HG03139 (cell line): ENCODE measurements at regions not wholly inside any gene's neighbourhood (a gene's known extent, or its start where the extent isn't known, plus 50 kb on each side); places are given as distances from the start of the nearest gene placed in this dataset.

Source experiments
- ATAC-seq: cut with Tn5 transposase; IDR thresholded peaks from one replicate; pipeline ENCODE4 v1.9.1; 2021; ENCODE audit not compliant: unreplicated experiment

- ATAC-seq = no peak
Observed at GRCh38 chr3:30350901-30351300, 255.5 kb upstream of the TGFBR2 start.

GRCh38 chr3:30352410-30353318 is 253.7 kb upstream of the TGFBR2 start:
- ATAC-seq = no peak

GRCh38 chr3:30353711-30354467 is 252.5 kb upstream of the TGFBR2 start:
- ATAC-seq = peak; percentile 98

GRCh38 chr3:30354513-30354912 is 251.9 kb upstream of the TGFBR2 start:
- ATAC-seq = no peak

GRCh38 chr3:30354972-30355371 is 251.4 kb upstream of the TGFBR2 start:
- ATAC-seq = no peak

GRCh38 chr3:30355622-30356021 is 250.8 kb upstream of the TGFBR2 start:
- no peak for ATAC-seq

- ATAC-seq = no peak
Observed at GRCh38 chr3:30356866-30357753, 249.3 kb upstream of the TGFBR2 start.

- ATAC-seq = no peak
Observed at GRCh38 chr3:30357897-30358296, 248.5 kb upstream of the TGFBR2 start.

- ATAC-seq = no peak
Observed at GRCh38 chr3:30358871-30359270, 247.5 kb upstream of the TGFBR2 start.

GRCh38 chr3:30368978-30369377 is 237.4 kb upstream of the TGFBR2 start:
- ATAC-seq = no peak

- ATAC-seq = no peak
Observed at GRCh38 chr3:30370681-30371271, 235.6 kb upstream of the TGFBR2 start.

GRCh38 chr3:30372837-30373236 is 233.6 kb upstream of the TGFBR2 start:
- ATAC-seq = no peak

GRCh38 chr3:30384546-30385072 is 221.8 kb upstream of the TGFBR2 start:
- no peak for ATAC-seq

- ATAC-seq = no peak
Observed at GRCh38 chr3:30393079-30393478, 213.3 kb upstream of the TGFBR2 start.

GRCh38 chr3:30397030-30397429 is 209.4 kb upstream of the TGFBR2 start:
- no peak for ATAC-seq

- ATAC-seq = no peak
Observed at GRCh38 chr3:30399394-30400181, 206.8 kb upstream of the TGFBR2 start.

GRCh38 chr3:30400926-30401325 is 205.5 kb upstream of the TGFBR2 start:
- ATAC-seq = no peak

- no peak for ATAC-seq
Observed at GRCh38 chr3:30401971-30402370, 204.4 kb upstream of the TGFBR2 start.

- no peak for ATAC-seq
Observed at GRCh38 chr3:30407651-30408050, 198.8 kb upstream of the TGFBR2 start.

- ATAC-seq = no peak
Observed at GRCh38 chr3:30408105-30408557, 198.3 kb upstream of the TGFBR2 start.
